Ecto neural progenitor cell (in vitro differentiated cells): ENCODE measurements at regions not wholly inside any gene's neighbourhood (a gene's known extent, or its start where the extent isn't known, plus 50 kb on each side); places are given as distances from the start of the nearest gene placed in this dataset.

Source experiments
- DNase-seq: peaks from one replicate; pipeline ENCODE4 v3.0.0-alpha.2; 2018; ENCODE audit warnings: low spot score

DNA sequence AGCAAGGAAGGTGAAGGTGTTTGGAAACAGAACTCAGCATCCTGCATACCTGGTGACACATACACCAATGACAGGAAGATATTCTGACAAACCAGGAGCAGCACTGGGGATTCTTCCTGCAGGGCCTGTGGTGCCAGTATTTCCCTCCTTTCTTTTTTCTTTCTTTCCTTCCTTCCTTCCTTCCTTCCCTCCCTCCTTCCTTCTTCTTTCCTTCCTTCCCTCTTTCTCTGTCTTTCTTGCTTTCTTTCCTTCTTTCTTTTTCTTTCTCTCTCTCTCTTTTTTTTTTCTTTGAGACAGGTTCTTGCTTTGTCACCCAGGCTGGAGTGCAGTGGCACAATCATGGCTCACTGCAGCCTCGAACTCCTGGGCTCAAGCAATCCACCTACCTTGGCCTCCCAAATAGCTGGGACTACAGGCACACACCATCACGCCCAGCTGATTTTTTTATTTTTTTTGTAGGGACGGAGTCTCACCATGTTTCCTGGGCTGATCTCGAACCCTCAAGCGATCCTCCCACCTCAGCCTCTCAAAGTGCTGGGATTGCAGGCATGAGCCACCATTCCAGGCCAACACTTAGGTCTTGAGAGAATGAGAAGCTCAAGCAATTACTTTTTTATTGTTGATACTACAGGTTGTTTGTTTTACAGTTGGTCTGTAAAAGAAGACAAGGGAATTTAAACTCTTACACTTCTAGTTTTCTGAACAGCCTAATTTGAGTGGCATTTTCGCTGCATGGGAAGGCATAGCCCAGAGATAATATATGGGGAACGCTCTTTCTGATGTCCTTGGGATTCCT lies 54.7 kb upstream of the GATA6 start:
- no peak for DNase-seq

DNA sequence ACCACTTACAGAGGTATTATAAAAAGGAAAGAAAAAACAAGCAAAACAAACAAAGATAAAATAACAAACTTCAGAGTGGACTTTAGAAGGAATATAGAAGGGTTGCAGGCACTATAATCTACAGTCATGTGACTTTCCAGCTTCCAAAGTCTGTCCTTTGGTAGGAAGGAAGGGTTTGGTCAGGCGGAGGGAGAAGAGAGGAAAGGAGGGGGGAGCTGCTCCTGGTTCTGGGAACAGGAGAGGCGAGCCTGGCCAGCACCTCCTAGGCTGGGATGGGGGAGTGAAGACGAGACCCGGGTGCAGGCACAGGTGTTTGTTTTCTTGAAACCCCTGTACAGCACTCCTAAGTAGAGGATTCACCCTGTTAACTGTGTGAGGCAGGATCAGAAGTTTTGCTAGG lies 53.8 kb upstream of the GATA6 start:
- DNase-seq: no peak
